HG03103 (cell line): ENCODE measurements at regions not wholly inside any gene's neighbourhood (a gene's known extent, or its start where the extent isn't known, plus 50 kb on each side); places are given as distances from the start of the nearest gene placed in this dataset.
A peak's percentile ranks its signal among the peaks of the same experiment; 100 is the strongest.

Source experiments
- ATAC-seq: cut with Tn5 transposase; IDR thresholded peaks from one replicate; pipeline ENCODE4 v1.9.1; 2021; ENCODE audit warnings: low read depth; ENCODE audit not compliant: unreplicated experiment

DNA sequence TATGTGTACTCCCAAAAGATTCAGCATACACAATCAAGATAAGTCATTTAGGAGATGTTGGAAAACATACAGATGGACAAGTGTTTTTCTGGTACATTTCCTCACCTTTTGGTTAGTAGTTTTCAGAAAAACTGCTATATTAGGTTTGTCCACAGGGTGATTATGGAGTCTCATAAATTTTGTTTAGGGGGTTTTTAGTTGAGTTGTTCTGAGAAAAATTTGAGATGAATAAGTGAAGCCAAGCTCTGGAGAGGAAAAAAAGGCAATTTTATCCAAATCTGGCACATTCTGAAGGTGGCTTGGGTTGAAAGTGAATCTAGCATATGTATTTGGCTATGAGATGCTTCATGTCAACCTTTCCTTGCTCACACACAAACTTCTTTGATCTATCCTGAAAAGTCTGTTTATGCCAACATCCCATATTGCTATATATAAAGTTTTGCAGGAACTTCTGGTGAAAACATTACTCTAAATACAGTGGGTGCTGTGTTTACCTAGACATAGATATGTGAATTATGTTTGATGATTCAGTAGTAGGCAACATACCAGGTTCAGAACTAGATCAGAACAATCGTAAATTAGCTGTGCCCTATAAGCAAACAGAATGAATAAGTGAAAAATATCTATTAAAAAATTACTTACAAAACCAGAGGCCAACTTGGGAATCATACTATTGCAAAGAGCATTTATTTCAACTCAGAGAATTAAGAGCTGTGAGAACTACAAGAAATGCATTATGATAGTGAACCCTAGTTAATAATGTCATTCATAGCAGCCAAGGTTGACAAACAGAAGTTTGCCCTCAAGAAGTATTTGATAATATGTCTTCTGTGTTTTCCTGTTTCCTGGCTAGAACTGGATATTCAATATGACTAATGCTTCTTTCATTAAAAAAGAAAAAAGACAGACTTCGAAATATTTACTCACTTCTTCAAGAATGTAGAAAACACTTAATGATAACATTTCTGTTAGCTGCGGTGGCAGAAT lies 552.0 kb downstream of the IRS1 start:
- no peak for ATAC-seq

DNA sequence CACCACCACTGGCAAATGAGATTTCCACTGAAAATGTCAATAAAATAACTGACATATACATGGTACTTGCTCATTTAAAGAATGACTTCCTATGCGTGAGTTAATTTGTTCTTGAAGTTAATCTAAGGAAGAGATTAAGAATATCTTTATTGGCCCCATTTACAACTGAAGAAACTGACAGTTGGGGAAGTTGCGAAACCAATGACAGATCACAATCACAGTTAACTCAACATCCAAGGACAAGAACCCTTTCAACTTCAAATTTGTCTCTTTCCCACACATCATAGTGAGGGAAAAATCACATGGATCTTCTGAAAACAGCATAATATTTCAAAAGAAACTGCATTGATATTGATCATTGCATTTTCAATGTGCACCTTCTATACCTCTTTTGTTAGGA lies 565.4 kb downstream of the IRS1 start:
- no peak for ATAC-seq

DNA sequence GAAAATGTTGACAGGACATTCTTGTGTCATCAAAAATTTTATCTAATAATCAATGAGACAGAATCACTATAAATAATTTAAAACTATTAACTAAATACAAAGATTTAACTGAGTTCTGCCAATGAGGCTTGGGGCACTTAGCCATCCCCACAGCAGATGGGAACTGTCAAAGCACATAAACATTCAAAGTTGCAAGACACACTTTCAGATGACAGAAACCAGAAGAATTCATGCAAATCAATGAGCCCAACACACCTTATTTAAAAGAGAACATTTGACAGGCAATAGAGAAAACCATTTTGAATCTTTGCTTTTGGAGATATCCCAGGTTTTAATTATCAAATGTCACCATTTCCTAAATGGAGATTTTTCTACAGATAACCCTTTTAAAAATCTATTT lies 566.2 kb downstream of the IRS1 start:
- no peak for ATAC-seq

DNA sequence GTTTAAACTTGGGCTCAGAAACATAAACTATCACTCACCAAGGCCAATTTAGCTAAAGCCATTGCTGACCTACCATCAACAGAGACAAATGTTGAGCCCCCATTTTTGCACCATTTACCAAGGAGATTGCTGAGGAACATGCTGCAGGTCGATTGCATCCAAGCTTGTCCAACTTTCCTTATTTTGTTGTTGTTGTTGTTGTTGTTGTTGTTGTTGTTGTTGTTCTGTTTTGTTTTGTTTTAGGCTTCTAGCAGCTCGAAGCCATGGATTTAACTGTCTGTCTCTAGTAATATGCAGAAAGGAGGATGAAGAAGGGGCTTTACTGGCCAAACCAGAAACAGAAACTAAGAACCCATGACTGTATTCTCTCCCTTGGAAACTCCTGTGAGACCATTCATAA lies 571.5 kb downstream of the IRS1 start:
- no peak for ATAC-seq

DNA sequence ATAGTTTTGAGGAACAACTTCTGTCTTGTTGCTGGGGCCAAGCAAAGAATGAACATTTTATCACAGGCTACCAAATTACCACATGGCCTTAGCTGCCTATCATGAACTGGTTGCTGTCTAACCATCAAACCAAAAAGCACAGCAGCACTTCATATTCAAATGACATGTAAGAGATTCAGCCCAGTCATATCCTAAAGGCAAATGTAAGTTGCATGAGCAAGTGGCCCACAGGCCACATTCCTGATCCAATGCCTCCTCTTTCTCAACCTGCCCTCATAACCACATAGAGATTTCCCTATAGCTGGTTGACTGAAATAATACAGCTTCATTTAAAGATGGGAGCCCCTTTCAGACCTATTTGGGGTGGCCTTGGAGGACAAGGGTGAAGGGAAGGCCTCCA lies 572.3 kb downstream of the IRS1 start:
- no peak for ATAC-seq

DNA sequence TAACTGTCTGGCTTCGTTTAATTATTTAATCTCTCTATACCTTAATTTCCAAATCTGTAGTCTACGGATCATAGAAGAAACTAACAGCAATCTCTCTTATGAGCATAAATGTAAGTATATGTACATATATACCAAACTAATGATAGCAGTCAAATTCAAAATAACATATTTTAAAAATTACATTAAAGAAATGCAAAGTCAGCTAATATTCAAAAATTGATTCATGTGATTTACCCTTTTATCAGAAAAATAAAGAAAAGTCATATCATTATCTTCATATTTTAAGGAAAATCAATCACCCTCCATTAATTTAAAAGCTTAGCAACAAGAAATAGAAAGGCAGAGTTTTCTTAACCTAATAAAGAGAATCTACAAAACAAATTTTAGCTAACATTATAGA lies 575.9 kb downstream of the IRS1 start:
- ATAC-seq: no peak

DNA sequence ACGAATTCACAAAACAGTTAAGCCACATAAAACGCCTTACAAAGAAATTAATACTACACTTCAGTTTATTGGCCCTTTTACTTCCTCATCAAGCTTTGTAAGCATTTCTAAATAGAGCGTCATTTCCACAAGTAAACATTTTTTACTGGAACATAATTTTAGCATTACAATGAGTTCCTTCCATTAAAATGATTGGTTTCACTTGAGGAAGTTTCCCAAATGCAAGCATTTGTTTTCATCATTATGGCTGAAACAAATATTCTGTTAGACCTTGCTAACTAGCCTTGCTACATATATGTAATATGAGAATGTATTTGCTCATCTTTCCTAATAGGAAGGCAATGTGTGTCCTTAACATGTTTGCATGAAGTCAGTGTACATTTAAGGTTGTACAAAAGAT lies 579.1 kb downstream of the IRS1 start:
- no peak for ATAC-seq

DNA sequence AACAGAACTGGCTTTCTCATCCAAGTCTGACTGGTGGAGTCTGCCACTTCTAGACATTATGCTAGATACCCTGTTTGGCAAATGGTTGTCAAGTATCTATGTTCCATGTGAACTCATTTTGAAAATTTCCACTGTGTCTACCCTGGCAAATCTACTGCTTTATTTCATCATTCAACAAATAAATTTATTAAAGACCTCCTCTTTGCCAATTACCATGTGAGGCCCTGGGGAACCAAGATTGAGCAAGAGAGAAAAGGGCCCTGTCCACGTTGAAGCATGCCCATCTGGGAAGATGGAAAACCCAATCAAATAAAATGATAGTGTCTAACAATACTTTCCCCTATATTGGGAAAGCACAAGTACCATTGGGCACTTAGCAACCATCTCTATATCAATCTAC lies 582.4 kb downstream of the IRS1 start:
- no peak for ATAC-seq

DNA sequence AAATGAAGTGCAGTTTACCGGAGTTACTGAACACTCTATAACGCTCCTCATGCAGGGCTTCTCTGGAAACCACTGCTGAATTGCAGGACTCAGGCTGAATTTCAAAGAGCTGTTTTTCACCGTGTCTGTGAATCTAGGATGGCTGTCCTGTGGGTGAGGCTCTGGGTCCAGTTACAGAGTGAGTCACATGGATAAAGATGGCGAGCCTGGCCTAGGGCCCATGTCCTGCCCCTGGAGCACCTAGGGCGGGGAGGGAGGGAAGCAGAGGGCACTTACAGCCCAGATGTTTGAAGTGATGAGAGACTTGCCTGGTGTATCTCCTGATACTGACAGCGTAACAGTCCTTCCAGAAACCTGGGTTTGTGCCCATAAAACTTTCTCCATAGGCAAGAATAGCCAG lies 583.0 kb downstream of the IRS1 start:
- ATAC-seq: no peak

DNA sequence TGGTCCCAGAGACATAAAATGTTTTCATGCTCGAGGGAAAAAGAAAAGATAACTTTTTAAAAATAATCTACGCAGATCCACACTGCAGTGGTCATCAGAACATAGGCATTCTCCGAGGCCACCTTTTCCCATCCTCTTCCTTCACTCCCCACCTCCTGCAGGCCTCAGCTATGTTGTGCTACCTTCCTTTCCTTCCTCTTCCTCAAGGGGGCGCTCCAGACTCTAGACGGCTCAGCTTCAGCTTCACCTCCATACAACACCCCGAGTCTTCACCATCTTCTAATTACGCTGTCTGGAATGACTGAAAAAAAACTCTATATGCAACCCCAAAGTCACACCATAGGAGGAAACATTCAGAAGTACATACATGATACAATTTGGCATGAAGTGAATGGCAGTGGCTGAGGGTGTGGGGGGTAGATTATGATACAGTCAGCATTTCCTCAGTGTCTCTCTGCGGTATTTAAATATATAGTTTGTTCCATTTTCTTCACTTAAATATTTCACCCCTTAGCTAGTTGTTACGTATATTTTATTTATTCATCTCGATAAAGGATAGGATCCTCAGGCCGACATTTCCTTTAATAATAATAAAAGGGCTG lies 583.6 kb downstream of the IRS1 start:
- peak; percentile 99 for ATAC-seq

DNA sequence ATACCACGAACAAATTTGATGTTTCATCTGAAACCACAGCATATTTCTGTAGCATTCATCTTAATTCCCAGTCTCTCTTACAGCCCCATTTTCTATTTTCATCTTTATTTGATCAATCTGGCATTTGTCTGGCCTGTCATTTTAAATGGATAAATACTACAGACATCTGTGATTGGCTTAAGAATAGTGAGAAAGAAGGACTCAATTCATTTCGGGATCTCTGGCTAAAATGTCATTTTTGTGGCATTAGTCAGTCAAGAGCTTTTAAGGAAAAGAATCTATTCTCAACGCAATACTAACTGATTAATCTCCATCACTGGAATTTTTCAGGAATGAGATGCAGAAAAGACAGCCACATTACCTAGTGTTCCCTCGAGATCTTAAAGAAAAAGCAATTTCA lies 585.9 kb downstream of the IRS1 start:
- no peak for ATAC-seq

DNA sequence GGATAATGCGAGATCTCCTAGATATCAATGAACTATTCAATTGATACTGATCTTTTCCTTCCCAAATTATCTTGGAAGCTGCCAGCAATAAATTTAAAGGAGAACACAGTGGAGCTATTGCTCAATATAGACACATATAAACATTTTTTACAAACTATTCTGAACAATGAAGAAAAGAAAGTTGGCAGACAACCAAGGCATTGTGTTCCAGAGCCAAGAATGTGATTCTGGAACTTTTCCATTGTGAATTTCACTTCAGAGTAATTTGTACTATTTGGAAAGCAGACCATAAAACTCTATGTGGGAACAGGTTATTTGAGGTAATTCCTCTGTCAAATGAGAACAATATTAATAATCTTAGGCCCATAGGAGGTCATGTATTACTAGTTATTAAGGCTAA lies 588.2 kb downstream of the IRS1 start:
- ATAC-seq: no peak

DNA sequence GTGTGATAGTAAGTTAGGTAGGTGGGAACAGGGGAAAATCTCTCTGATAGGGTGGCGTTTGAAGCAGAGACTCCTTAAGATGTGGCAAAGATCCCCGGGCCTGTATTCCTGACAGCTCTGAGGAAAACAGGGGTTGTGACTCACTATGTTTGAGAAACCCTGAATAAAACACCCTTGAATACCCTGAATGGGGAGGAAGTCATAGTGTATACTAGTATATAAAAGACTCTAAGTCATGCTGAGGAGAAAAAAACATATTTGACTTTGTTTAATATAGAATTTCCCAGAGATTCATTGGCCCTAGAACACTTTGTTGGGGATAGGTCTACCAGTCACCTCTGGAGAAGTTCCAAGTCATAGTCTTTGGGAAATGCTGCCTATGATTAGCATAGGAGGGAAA lies 590.9 kb downstream of the IRS1 start:
- no peak for ATAC-seq

DNA sequence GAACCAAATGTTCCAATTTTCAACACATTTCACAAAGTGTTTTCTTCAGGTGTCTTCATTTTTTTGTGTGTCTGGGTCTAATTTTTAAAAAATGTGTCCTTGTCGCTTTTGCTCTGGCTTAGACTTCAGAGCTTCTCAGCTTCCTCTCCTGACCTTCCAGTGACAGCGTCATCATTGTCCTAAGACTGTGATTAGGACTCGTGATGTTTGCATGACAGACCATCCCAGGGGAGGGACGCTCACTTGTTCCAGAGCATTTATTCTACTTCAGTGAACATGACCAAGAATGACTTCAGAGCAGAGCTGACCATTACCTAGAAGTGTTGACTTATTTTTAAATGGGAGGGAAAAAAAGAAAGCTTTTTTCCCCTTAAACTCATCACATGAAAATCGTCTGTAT lies 591.9 kb downstream of the IRS1 start:
- ATAC-seq: no peak

DNA sequence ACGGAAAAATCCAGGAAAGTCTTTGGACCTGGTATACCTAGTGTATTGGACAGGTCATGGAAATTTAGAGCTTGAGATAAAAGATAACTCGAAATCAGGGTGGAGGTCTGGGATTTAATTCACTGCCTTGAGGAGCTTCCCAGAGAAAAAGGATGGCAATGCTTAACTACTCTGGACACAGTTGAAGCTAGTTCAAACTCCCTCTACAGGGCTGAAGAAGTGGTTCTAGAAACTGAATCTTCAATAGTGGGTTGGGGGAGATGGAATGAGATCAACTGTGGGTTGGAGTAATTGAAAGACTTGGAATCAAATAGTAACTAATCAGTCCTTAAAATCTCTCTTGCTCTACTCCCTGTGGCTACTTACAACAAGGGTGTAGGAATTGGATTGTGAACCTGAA lies 600.1 kb downstream of the IRS1 start:
- ATAC-seq: no peak

DNA sequence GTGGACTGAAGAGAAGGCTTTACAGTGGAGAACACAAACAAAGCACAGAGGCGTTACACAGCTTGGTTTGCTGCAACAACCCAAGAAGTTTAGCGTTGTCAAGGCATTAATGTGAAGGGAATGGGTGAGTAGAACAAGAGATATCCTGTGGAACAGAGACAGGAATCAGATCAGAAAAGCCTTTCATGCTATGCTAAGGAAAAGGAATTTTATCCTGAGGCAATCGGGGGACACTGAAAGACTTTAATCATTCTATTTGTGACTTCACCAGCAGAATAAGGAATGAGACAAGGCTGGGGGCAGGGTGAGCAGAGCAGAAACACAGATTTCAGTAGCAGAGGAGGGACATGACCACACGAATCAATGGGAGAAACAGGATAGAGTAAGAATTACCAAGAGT lies 600.7 kb downstream of the IRS1 start:
- no peak for ATAC-seq

DNA sequence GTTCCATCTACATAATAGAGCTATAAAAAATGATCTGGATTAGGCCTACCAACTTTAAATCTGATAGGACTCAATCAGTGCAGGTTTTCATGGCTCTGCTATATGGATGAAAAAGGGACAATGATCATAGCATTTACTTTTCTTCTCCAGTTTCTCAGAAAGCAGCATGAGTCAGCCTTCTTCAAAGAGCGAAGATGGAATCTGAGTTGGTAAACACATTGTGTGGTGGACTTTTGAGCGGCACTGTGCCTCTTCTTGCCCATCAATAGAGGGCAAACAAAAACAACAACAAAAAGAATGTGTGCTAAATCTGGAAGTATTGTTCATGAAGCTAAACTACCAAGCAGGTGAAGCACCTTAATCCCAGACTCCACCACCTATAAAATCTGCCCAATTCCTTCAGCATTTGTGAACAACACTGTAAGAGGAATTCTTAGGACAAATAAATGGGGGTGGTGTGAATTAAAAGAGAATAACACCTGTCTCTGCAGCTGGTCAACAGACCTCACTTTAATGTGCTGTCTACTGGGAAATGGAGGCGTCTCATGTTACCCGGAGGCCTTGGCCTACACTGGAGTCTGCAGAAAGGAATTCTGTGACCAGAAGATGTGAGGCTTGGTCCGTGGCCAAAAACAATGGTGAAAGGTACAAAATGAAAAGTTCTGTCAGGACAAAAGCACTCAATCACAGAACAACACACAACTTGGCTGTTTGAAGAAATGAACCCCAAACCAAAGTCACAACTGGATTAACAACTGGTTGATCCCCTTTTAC lies 609.0 kb downstream of the IRS1 start:
- ATAC-seq: no peak

DNA sequence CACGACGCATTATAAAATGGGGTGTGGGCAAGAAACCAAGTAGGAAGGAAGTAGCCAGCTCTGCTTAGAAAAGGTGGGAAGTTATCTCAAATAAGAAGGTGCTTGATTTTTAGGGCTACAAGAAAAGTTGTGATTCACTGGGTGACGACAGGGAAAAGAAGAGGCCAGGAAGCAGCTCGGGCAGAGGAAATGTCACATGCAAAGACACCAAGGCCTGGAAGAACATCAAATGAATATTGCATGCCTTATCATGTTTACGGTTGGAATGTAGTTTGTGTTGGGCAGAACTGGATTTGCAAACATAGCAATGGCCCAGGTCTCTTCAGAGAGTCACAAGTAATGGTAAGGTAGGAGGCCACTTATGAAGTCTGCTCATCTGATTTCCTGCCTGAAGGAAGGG lies 610.6 kb downstream of the IRS1 start:
- no peak for ATAC-seq

DNA sequence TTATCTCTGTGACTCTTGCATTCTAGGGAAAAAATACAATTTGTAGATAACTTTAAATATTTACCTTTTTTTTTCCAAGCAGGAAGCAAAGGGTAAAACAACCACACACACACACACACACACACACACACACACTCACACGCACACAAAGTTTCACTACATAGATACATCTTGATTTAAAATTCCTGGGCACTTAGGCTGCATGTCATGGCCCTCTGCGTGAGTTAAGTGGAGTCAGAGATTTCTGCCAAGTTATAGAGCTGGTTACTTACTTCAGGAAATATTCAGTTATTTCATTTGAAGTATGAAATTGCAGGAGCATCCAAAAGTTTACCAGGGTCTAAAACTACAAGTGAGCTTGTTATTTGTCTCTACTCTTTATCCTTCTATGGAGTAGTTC lies 612.0 kb downstream of the IRS1 start:
- ATAC-seq: no peak

DNA sequence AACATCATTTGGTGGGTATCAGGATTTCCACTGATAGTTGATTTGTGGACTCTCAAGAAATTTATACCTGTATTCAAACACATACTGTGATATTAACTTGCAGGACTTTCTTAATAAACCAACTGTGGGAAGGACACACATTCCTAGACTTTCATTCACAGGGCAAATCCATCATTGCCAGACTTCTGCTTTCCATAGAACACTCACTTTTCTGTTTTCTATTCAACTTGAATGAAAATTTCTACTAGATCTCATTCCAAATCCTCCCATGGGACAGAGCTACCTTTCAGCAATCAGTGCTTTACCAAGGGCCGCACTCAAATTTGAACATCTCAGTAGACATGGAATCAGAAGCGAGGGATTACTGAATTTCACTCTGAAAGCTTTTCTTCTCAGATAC lies 612.5 kb downstream of the IRS1 start:
- no peak for ATAC-seq

DNA sequence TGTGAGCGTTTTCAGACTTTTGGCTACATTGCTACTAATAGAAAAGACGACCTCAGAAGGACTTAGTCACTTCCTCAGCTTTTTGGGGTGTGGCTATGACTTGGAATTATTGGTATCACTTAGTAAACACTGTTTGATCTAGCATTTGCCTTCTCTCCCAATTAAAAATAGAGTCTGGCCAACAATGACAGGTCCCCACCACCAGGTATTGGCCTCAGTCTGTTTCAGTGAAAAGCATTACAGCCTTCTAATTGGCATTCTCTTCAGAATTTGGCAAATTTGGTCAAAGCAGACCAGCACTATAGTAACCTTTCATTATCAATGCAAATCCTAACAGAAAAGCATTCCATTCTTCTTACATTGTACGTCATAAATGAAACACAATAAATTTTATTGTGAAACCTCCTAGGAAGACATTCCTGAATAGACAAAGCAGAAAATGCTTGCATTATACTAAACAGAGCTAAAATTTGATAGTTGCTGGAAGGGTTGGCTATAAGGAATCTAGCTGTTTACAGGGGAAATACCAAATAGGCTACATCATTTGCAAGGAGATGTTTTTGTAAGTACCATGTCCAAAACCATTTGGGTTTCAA lies 613.9 kb downstream of the IRS1 start:
- ATAC-seq: no peak
